RWPE1 (cell line): ENCODE measurements at regions not wholly inside any gene's neighbourhood (a gene's known extent, or its start where the extent isn't known, plus 50 kb on each side); places are given as distances from the start of the nearest gene placed in this dataset.

Experiments
- CTCF ChIA-PET: fragments of 350-600 bp; sonication (Branson Sonifier 250); formaldehyde crosslinking; extraction: SDS; loops from one replicate; lab custom pipeline; 2021; lab: Yijun Ruan, JAX
- POLR2A ChIA-PET: fragments of 400-600 bp; formaldehyde crosslinking; extraction: SDS; loops from one replicate; lab custom pipeline; 2020; ENCODE audit warnings: antibody characterized with exemption; ENCODE audit not compliant: low non-redundant PET; lab: Yijun Ruan, JAX
- DNase-seq: peaks from one replicate; pipeline ENCODE4 v3.0.0; 2012; ENCODE audit warnings: low spot score
- H3K27ac ChIP-seq: fragments of 450-650 bp; 2 replicates; pipeline ENCODE4 v1.5.1; 2017
- TF ChIP-seq, protein P1 (sequence below): fragments of 450-650 bp; conservative IDR thresholded peaks from 2 replicates; pipeline ENCODE4 v1.5.1; 2017; ENCODE audit warnings: low read depth, mild to moderate bottlenecking

DNA sequence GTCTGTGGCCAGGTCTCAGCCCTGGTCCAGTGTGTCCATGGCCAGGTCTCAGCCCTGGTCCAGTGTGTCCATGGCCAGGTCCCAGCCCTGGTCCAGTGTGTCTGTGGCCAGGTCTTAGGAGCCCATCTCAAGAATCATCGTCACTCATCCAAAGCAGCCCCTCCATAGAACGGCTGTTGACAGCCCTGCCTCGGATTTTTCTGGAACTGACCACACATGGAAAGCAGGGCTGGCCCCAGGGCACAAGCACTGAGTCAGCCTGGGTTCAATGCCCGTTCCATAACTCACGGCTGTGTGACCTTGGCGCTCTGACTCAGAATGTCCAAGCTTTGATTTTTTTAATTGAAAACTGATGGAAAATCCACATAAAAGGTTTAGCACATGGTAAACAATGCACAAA lies 59.9 kb upstream of the SNTG2 start:
- ChIA-PET POLR2A (interaction anchor here (0.5 kb wide), 1 partner anchor 659 kb away, joined by 3 read pairs; no protein-coding TSS in a partner anchor), CTCF (interaction anchor here (0.6 kb wide), 1 partner anchor 381 kb away, joined by 3 read pairs; no protein-coding TSS in a partner anchor)
- DNase-seq, result no peak
- no peak overlapping the region for H3K27ac ChIP-seq
- TF ChIP-seq, protein P1, sequence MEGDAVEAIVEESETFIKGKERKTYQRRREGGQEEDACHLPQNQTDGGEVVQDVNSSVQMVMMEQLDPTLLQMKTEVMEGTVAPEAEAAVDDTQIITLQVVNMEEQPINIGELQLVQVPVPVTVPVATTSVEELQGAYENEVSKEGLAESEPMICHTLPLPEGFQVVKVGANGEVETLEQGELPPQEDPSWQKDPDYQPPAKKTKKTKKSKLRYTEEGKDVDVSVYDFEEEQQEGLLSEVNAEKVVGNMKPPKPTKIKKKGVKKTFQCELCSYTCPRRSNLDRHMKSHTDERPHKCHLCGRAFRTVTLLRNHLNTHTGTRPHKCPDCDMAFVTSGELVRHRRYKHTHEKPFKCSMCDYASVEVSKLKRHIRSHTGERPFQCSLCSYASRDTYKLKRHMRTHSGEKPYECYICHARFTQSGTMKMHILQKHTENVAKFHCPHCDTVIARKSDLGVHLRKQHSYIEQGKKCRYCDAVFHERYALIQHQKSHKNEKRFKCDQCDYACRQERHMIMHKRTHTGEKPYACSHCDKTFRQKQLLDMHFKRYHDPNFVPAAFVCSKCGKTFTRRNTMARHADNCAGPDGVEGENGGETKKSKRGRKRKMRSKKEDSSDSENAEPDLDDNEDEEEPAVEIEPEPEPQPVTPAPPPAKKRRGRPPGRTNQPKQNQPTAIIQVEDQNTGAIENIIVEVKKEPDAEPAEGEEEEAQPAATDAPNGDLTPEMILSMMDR, result no peak

DNA sequence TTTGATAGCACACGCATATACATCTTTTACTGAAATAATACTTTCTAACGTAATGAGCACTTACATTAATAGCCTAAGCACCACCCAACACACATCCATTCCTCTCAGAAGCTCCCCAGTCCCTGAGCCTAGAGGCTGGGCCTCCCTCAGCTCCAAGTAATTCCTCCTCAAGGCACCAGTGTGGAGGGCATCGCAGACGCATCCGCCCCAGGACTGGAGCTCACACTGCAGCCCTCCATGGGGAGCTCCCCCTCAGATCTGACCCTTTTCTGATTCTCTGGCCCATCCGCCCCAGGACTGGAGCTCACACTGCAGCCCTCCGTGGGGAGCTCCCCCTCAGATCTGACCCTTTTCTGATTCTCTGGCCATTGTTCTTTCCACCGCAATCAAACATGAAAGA lies 60.4 kb upstream of the SNTG2 start:
- TF ChIP-seq, protein P1, result no peak
- no peak for DNase-seq
- ChIA-PET POLR2A (interaction anchor here (0.5 kb wide), 1 partner anchor 660 kb away, joined by 3 read pairs; no protein-coding TSS in a partner anchor), CTCF (interaction anchor here (1.1 kb wide), 1 partner anchor 21 kb away, joined by 4 read pairs; no protein-coding TSS in a partner anchor)
- no peak overlapping the region for H3K27ac ChIP-seq

DNA sequence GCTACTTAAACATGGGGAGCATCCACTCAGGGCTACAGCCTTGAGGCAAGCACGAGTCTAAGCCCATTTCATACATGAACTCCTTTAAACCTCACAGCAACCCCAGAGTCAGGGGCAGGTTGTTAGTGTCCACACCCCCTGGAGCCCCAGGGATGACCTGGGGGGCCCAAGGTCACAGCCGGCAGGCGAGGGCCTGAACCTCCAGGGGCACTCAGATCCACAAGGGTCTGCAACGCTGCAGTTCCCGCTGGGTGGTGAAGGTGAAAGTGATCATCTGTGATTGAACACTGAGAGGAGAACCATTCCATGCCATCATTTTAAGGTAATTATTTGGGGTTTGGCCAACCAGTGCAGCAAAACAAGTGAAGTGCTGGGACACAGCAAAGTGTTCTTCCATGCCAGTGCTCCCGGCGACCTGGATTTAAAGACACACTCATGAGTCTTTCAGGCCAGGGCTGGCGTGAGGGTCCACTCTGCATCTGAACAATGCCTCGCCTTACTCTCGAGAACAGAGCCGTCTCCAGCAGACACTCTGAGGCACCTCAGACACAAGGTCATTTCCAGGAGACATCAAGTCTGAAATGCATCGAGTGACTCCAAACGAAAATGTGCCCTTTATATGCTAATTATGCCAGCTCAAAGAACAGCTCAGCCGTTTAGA lies 61.6 kb upstream of the SNTG2 start:
- CTCF ChIA-PET, result interaction anchor here (1.1 kb wide), 1 partner anchor 22 kb away, joined by 4 read pairs; no protein-coding TSS in a partner anchor

DNA sequence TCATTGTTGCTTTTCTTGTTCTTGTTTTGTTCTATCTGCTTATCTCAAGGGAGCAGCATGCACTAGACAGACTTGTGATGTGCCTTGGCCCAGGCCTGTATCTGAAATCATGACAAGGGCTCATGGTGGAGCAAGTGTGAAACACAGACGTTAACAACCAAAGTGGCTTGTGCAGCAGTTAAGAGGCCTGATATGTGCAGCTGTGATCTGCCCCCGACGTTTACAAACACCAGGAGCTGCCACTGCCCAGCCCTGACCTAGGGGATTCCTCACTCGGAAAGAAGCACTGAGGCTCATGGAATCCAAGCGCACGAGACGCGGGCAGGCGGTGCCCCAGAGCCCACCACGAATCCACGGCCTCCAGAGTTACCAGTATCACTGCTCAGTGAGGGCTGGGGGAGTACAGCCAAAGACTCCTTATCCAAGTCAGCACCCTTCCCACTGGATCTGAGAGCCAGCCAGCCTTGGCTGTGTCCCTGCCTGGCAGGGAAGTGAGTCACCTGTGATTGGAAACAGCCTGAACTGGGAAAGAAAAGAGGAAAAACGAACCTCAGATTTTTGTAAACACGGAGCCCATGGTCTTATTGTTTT lies 62.3 kb upstream of the SNTG2 start:
- CTCF ChIA-PET, result no interaction called here
- POLR2A ChIA-PET, result no interaction called here
- DNase-seq, result no peak
- TF ChIP-seq, protein P1, result no peak
- no peak overlapping the region for H3K27ac ChIP-seq

More for the DNA sequence above, 61.6 kb upstream of the SNTG2 start:
- DNase-seq, result no peak
- POLR2A ChIA-PET, result no interaction called here
- no peak overlapping the region for H3K27ac ChIP-seq
- TF ChIP-seq, protein P1, result no peak

- POLR2A ChIA-PET, result no interaction called here
- no peak for DNase-seq
- CTCF ChIA-PET, result no interaction called here
Observed at GRCh38 chr2:887639-888038, 63.0 kb upstream of the SNTG2 start.

More at GRCh38 chr2:887639-888038, 63.0 kb upstream of the SNTG2 start:
- H3K27ac ChIP-seq, result no peak overlapping the region
- TF ChIP-seq, protein P1, result no peak
